Stromal cell of bone marrow (primary cell): ENCODE measurements at regions not wholly inside any gene's neighbourhood (a gene's known extent, or its start where the extent isn't known, plus 50 kb on each side); places are given as distances from the start of the nearest gene placed in this dataset.
"Not testable (repeated sequence)": the region's sequence is repeated elsewhere in the genome, so short reads cannot be mapped to it uniquely, and the experiment has no call there.

Experiments used
- DNase-seq: peaks from one replicate; pipeline ENCODE4 v3.0.0-alpha.2; 2012; ENCODE audit warnings: low read depth

- DNase-seq, result no peak
Measured at GRCh38 chr18:40258311-40258710, 1696.7 kb upstream of the PIK3C3 start.

GRCh38 chr18:40250236-40250635 lies 1704.8 kb upstream of the PIK3C3 start:
- DNase-seq, result no peak

- DNase-seq, result no peak
Measured at GRCh38 chr18:40249390-40250080, 1705.5 kb upstream of the PIK3C3 start.

GRCh38 chr18:40245612-40246011 lies 1709.4 kb upstream of the PIK3C3 start:
- DNase-seq, result not testable (repeated sequence)

GRCh38 chr18:40243607-40244006 lies 1711.4 kb upstream of the PIK3C3 start:
- DNase-seq, result no peak

- no peak for DNase-seq
Measured at GRCh38 chr18:40235836-40236235, 1719.2 kb upstream of the PIK3C3 start.

GRCh38 chr18:40235323-40235722 lies 1719.7 kb upstream of the PIK3C3 start:
- DNase-seq, result no peak

GRCh38 chr18:40233931-40234616 lies 1721.0 kb upstream of the PIK3C3 start:
- DNase-seq, result no peak

- peak; percentile 0 for DNase-seq
Measured at GRCh38 chr18:40222776-40223175, 1732.3 kb upstream of the PIK3C3 start.

- DNase-seq, result no peak
Measured at GRCh38 chr18:40216856-40217255, 1738.2 kb upstream of the PIK3C3 start.

GRCh38 chr18:40215979-40216378 lies 1739.1 kb upstream of the PIK3C3 start:
- DNase-seq, result no peak

- no peak for DNase-seq
Measured at GRCh38 chr18:40210696-40211095, 1744.3 kb upstream of the PIK3C3 start.

- DNase-seq, result no peak
Measured at GRCh38 chr18:40208958-40209357, 1746.1 kb upstream of the PIK3C3 start.

- no peak for DNase-seq
Measured at GRCh38 chr18:40197711-40198110, 1757.3 kb upstream of the PIK3C3 start.

- no peak for DNase-seq
Measured at GRCh38 chr18:40186677-40187076, 1768.4 kb upstream of the PIK3C3 start.

- no peak for DNase-seq
Measured at GRCh38 chr18:40179729-40180461, 1775.1 kb upstream of the PIK3C3 start.

GRCh38 chr18:40168026-40168425 lies 1787.0 kb upstream of the PIK3C3 start:
- no peak for DNase-seq

- no peak for DNase-seq
Measured at GRCh38 chr18:40163254-40163653, 1791.8 kb upstream of the PIK3C3 start.

GRCh38 chr18:40160361-40160760 lies 1794.7 kb upstream of the PIK3C3 start:
- no peak for DNase-seq

GRCh38 chr18:40159141-40160017 lies 1795.7 kb upstream of the PIK3C3 start:
- DNase-seq, result peak; percentile 1

GRCh38 chr18:40157120-40157519 lies 1797.9 kb upstream of the PIK3C3 start:
- DNase-seq, result no peak

- no peak for DNase-seq
Measured at GRCh38 chr18:40152859-40153258, 1802.2 kb upstream of the PIK3C3 start.
